K562 (cell line): ENCODE measurements at regions not wholly inside any gene's neighbourhood (a gene's known extent, or its start where the extent isn't known, plus 50 kb on each side); places are given as distances from the start of the nearest gene placed in this dataset.

Experiments used
- ATAC-seq: fragments of 200-7000 bp; cut with Tn5 transposase; 3 replicates; pipeline ENCODE4 v1.9.1; 2020; ENCODE audit warnings: moderate library complexity
- BruUV-seq: library from RNA; stranded (reverse); fragments of 400-500 nt; replicated peaks from 2 replicates; lab custom pipeline; 2021; lab: Mats Ljungman, UMichigan
- CTCF ChIA-PET: fragments of 300-600 bp; formaldehyde crosslinking; extraction: SDS; loops from one replicate; lab custom pipeline; 2021; ENCODE audit warnings: low intra/inter-chr PET ratio; lab: Yijun Ruan, JAX
- POLR2A ChIA-PET: fragments of 300-600, 350-650 bp; sonication (Branson Sonifier 250); formaldehyde crosslinking; extraction: SDS; loops from one replicate; lab custom pipeline; 2021; ENCODE audit warnings: antibody characterized with exemption, inconsistent platforms; lab: Yijun Ruan, JAX
- DNase-seq, 4 experiments: peaks; one replicate each; pipeline versions ENCODE4 v3.0.0 to v3.0.0-alpha.2; 2011 to 2018; ENCODE audit warnings: low spot score in 3 of 4, mixed read lengths in 3 of 4; ENCODE audit errors: extremely low read depth in 1 of 4
- FAIRE-seq: peaks from 2 replicates; lab custom pipeline; 2011; peaks lifted over from hg19 to GRCh38; lab: Jason Lieb, UNC
- H2AFZ ChIP-seq: 2 replicates; pipeline ENCODE4 v1.6.0; 2011; ENCODE audit warnings: low read depth, low read length, control low read depth, inconsistent platforms
- H3K27ac ChIP-seq: fragments of 200-600 bp; 3 replicates; pipeline ENCODE4 v1.8.0; 2011; ENCODE audit warnings: low read depth, mild to moderate bottlenecking, control low read depth, inconsistent platforms, low read length, moderate library complexity, mixed read lengths; ENCODE audit errors: extremely low read depth
- H3K27me3 ChIP-seq, 2 experiments: fragments of 300-600 bp in 1 of 2; 2 replicates in 1 of 2; 3 replicates in 1 of 2; pipeline versions ENCODE4 v1.6.0 to v1.8.0; 2011; ENCODE audit warnings: inconsistent platforms in 2 of 2, low read length in 2 of 2, mild to moderate bottlenecking in 1 of 2, mixed read lengths in 1 of 2, moderate library complexity in 1 of 2; ENCODE audit not compliant: control insufficient read depth in 2 of 2, insufficient read depth in 2 of 2
- H3K36me3 ChIP-seq: fragments of 300-600 bp; 3 replicates; pipeline ENCODE4 v1.8.0; 2011; ENCODE audit warnings: mild to moderate bottlenecking, low read length, inconsistent platforms; ENCODE audit not compliant: control insufficient read depth, insufficient read depth
- H3K4me1 ChIP-seq, 2 experiments: fragments of 200-600 bp in 1 of 2; replicated peaks in 1 of 2; 2 replicates in 1 of 2; 3 replicates in 1 of 2; pipeline versions ENCODE4 v1.5.1 to v1.8.0; 2011; ENCODE audit warnings: inconsistent platforms in 2 of 2, low read length in 2 of 2, mild to moderate bottlenecking in 1 of 2, mixed read lengths in 1 of 2, moderate library complexity in 1 of 2; ENCODE audit not compliant: control insufficient read depth in 2 of 2, insufficient read depth in 2 of 2
- H3K4me2 ChIP-seq: 2 replicates; pipeline ENCODE4 v1.6.1; 2011; ENCODE audit warnings: low read length, control low read depth, inconsistent platforms, mixed read lengths; ENCODE audit not compliant: insufficient read depth
- H3K4me3 ChIP-seq: fragments of 200-600 bp; sonication (generic), shearing (Covaris generic); 2 replicates; pipeline ENCODE4 v1.5.1; 2016; ENCODE audit warnings: control low read depth, inconsistent platforms
- H3K79me2 ChIP-seq: fragments of 200-600 bp; 3 replicates; pipeline ENCODE4 v1.8.0; 2011; ENCODE audit warnings: low read length, inconsistent platforms; ENCODE audit not compliant: control insufficient read depth, insufficient read depth
- H3K9ac ChIP-seq, 2 experiments: 2 replicates each; pipeline versions ENCODE4 v1.6.0 to v1.6.1; 2011; ENCODE audit warnings: low read depth in 2 of 2, low read length in 2 of 2, control low read depth in 1 of 2, inconsistent platforms in 1 of 2, mild to moderate bottlenecking in 1 of 2, mixed read lengths in 1 of 2; ENCODE audit not compliant: insufficient read depth in 1 of 2
- H3K9me1 ChIP-seq: one replicate; pipeline ENCODE4 v1.6.0; 2011; ENCODE audit warnings: inconsistent platforms, mild to moderate bottlenecking, low read length, moderate library complexity; ENCODE audit not compliant: control insufficient read depth, insufficient read depth
- H3K9me3 ChIP-seq: replicated peaks from 2 replicates; pipeline ENCODE4 v1.5.1; 2011; ENCODE audit warnings: low read depth, low read length, inconsistent platforms; ENCODE audit not compliant: control insufficient read depth, insufficient read depth
- H4K20me1 ChIP-seq: replicated peaks from 2 replicates; pipeline ENCODE4 v1.6.1; 2011; ENCODE audit warnings: low read length, inconsistent platforms, mixed read lengths; ENCODE audit not compliant: control insufficient read depth, insufficient read depth
- BRD4 ChIP-seq: fragments of 200-600 bp; sonication (generic); IDR thresholded peaks from 2 replicates; pipeline ENCODE4 v1.6.1; 2017; ENCODE audit warnings: inconsistent platforms
- DACH1 ChIP-seq: fragments of 450-650 bp; IDR thresholded peaks from 2 replicates; pipeline ENCODE4 v1.6.1; 2018; ENCODE audit not compliant: partially characterized antibody
- TAF15 ChIP-seq: fragments of 200-400 bp; formaldehyde crosslinking; IDR thresholded peaks from 2 replicates; pipeline ENCODE4 v1.6.1; 2017; ENCODE audit warnings: mild to moderate bottlenecking, low read depth, low read length, moderate library complexity
- ZBED1 ChIP-seq: IDR thresholded peaks from 2 replicates; pipeline ENCODE4 v1.6.1; 2014
- ZNF134 ChIP-seq: fragments of 250-450 bp; sonication (Bioruptor Pico); conservative IDR thresholded peaks from 2 replicates; pipeline ENCODE4 v1.4.0; 2020
- ZNF444 ChIP-seq: fragments of 250-450 bp; sonication (Bioruptor Pico); IDR thresholded peaks from 2 replicates; pipeline ENCODE4 v1.4.0; 2020; ENCODE audit warnings: mild to moderate bottlenecking, moderate library complexity
- in situ Hi-C: fragments of 300-500 bp; cut with MboI; formaldehyde crosslinking; loops from 4 replicates; pipeline ENCODE4 v1.15.0; 2018; ENCODE audit warnings: inconsistent platforms, mixed read lengths
- intact Hi-C: fragments of 100-400 bp; cut with micrococcal nuclease; formaldehyde crosslinking; loops from 2 replicates; pipeline ENCODE4 v1.14.2; 2022
- TF ChIP-seq, protein P1 (sequence below): fragments of 450-650 bp; IDR thresholded peaks from 2 replicates; pipeline ENCODE4 v1.6.1; 2017; ENCODE audit warnings: mild to moderate bottlenecking, moderate library complexity

DNA sequence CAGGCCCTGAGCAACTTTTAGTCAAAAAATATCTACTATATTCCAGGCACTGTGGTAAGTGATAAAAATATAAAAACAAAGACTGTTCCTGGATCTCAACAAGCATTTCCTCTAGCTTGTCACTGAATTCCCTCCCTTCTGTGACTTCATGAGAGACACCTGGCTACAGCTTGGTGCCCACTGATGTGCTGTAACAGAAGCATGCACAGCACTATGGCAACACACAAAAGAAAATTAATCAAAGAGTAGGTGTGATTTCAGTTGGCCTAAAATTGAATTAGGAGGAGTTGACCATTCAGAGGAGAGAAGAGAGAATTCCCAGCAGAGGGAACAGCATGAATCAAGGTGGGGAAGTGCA, 158.9 kb upstream of the LPP start:
- POLR2A ChIA-PET, result no interaction called here
- H3K4me1 ChIP-seq, result no peaks in the 10 kb centered on the region

DNA sequence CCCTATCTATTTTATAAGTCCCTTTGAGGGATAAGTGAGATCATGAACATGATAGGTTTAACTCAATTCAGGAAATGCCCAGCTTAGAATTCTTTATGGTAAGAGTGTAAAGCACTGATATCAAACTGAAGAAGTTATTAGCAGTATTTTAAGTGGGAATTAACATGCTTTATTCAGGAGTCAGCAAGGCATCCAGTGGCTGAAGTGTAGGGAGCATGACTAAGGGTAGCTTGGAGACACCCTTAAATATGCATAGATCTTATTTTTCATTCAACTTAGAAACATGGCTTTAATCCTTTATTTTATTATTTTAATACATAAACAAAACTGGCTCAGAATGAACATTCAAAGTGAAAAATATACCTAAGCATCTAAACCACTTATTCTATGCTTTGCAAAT, 158.3 kb upstream of the LPP start:
- no peak for TF ChIP-seq ZBED1
- ATAC-seq (no peak), FAIRE-seq (no peak), DNase-seq (no peak)
- Histone ChIP-seq H3K27ac (no peak overlapping the region), H3K9me1 (no peaks in the 10 kb centered on the region), H2AFZ (no peak overlapping the region), H3K79me2 (no peaks in the 10 kb centered on the region), H4K20me1 (no peaks in the 10 kb centered on the region), H3K4me2 (no peak overlapping the region), H3K9ac (no peak overlapping the region), H3K4me1 (no peaks in the 10 kb centered on the region), H3K36me3 (no peaks in the 10 kb centered on the region), H3K4me3 (no peak overlapping the region), H3K27me3 (peaks cover 0 to 5% of the 10 kb centered on the region in 2 experiments; a peak in 1 of 5 replicates), H3K9me3 (no peaks in the 10 kb centered on the region)
- ChIA-PET POLR2A (no interaction called here), CTCF (no interaction called here)
- intact Hi-C loops (no loop called here), in situ Hi-C loops (no loop called here)
- BruUV-seq, result no TSS peak

More for the DNA sequence above, 158.9 kb upstream of the LPP start:
- Histone ChIP-seq H3K9me3 (no peaks in the 10 kb centered on the region), H3K27ac (no peak overlapping the region), H3K36me3 (no peaks in the 10 kb centered on the region), H3K27me3 (peaks cover 0 to 5% of the 10 kb centered on the region in 2 experiments; a peak in 1 of 5 replicates), H3K9ac (no peak overlapping the region), H3K4me3 (no peak overlapping the region), H2AFZ (no peak overlapping the region), H3K79me2 (no peaks in the 10 kb centered on the region), H4K20me1 (no peaks in the 10 kb centered on the region), H3K9me1 (no peaks in the 10 kb centered on the region), H3K4me2 (no peak overlapping the region)
- in situ Hi-C loops (no loop called here), intact Hi-C loops (no loop called here)
- no TSS peak for BruUV-seq
- ATAC-seq, result no peak
- DNase-seq, result no peak
- FAIRE-seq, result no peak
- TF ChIP-seq DACH1 (no peak), ZNF444 (CRISPR knock-in tag) (no peak), BRD4 (no peak), TAF15 (no peak), ZNF134 (no peak)
- TF ChIP-seq, protein P1, sequence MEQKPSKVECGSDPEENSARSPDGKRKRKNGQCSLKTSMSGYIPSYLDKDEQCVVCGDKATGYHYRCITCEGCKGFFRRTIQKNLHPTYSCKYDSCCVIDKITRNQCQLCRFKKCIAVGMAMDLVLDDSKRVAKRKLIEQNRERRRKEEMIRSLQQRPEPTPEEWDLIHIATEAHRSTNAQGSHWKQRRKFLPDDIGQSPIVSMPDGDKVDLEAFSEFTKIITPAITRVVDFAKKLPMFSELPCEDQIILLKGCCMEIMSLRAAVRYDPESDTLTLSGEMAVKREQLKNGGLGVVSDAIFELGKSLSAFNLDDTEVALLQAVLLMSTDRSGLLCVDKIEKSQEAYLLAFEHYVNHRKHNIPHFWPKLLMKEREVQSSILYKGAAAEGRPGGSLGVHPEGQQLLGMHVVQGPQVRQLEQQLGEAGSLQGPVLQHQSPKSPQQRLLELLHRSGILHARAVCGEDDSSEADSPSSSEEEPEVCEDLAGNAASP, result no peak
- CTCF ChIA-PET, result no interaction called here
